ENCODE measurements at regions not wholly inside any gene's neighbourhood (a gene's known extent, or its start where the extent isn't known, plus 50 kb on each side); places are given as distances from the start of the nearest gene placed in this dataset.
"Not testable (repeated sequence)": the region's sequence is repeated elsewhere in the genome, so short reads cannot be mapped to it uniquely, and the experiment has no call there.

- no peak for DNase-seq (ENCODE audit: low read depth, low spot score)
- no peak overlapping the region for H3K27ac ChIP-seq
Observed at GRCh38 chr17:31722251-31723056, 136.6 kb downstream of the COPRS start.

- no peak for DNase-seq (ENCODE audit: low read depth, low spot score)
- no peak overlapping the region for H3K27ac ChIP-seq
Observed at GRCh38 chr17:31721291-31722025, 137.6 kb downstream of the COPRS start.

- DNase-seq (ENCODE audit: low read depth, low spot score); H3K27ac ChIP-seq: not testable (repeated sequence)
Observed at GRCh38 chr17:31717251-31717650, 141.8 kb downstream of the COPRS start.

GRCh38 chr17:31715446-31715845, 143.6 kb downstream of the COPRS start:
- no peak overlapping the region for H3K27ac ChIP-seq
- no peak for DNase-seq (ENCODE audit: low read depth, low spot score)

- no peak for DNase-seq (ENCODE audit: low read depth, low spot score)
- H3K27ac ChIP-seq, result no peak overlapping the region
Observed at GRCh38 chr17:31704483-31704882, 154.6 kb downstream of the COPRS start.

GRCh38 chr17:31702041-31702440, 157.0 kb downstream of the COPRS start:
- DNase-seq (ENCODE audit: low read depth, low spot score), result no peak
- no peak overlapping the region for H3K27ac ChIP-seq

GRCh38 chr17:31700973-31701372, 158.1 kb downstream of the COPRS start:
- DNase-seq (ENCODE audit: low read depth, low spot score), result no peak
- H3K27ac ChIP-seq, result no peak overlapping the region

GRCh38 chr17:31699886-31700285, 159.2 kb downstream of the COPRS start:
- H3K27ac ChIP-seq, result no peak overlapping the region
- DNase-seq (ENCODE audit: low read depth, low spot score), result no peak

GRCh38 chr17:31699281-31699680, 159.8 kb downstream of the COPRS start:
- H3K27ac ChIP-seq, result no peak overlapping the region
- no peak for DNase-seq (ENCODE audit: low read depth, low spot score)

- no peak overlapping the region for H3K27ac ChIP-seq
- no peak for DNase-seq (ENCODE audit: low read depth, low spot score)
Observed at GRCh38 chr17:31698751-31699150, 160.3 kb downstream of the COPRS start.

- no peak for DNase-seq (ENCODE audit: low read depth, low spot score)
Observed at GRCh38 chr17:31697838-31698237, 161.2 kb downstream of the COPRS start.

GRCh38 chr17:31696703-31697325, 162.2 kb downstream of the COPRS start:
- no peak overlapping the region for H3K27ac ChIP-seq
- DNase-seq (ENCODE audit: low read depth, low spot score), result no peak

More at GRCh38 chr17:31697838-31698237, 161.2 kb downstream of the COPRS start:
- H3K27ac ChIP-seq, result no peak overlapping the region

GRCh38 chr17:31696184-31696602, 162.9 kb downstream of the COPRS start:
- no peak for DNase-seq (ENCODE audit: low read depth, low spot score)

GRCh38 chr17:31695456-31696090, 163.5 kb downstream of the COPRS start:
- H3K27ac ChIP-seq, result no peak overlapping the region
- DNase-seq (ENCODE audit: low read depth, low spot score), result no peak

More at GRCh38 chr17:31696184-31696602, 162.9 kb downstream of the COPRS start:
- H3K27ac ChIP-seq, result no peak overlapping the region

GRCh38 chr17:31693433-31694220, 165.4 kb downstream of the COPRS start:
- DNase-seq (ENCODE audit: low read depth, low spot score), result no peak
- H3K27ac ChIP-seq, result no peak overlapping the region

GRCh38 chr17:31692632-31693031, 166.4 kb downstream of the COPRS start:
- DNase-seq (ENCODE audit: low read depth, low spot score), result no peak
- H3K27ac ChIP-seq, result no peak overlapping the region

- no peak overlapping the region for H3K27ac ChIP-seq
- no peak for DNase-seq (ENCODE audit: low read depth, low spot score)
Observed at GRCh38 chr17:31692027-31692426, 167.0 kb downstream of the COPRS start.

- DNase-seq (ENCODE audit: low read depth, low spot score), result no peak
- no peak overlapping the region for H3K27ac ChIP-seq
Observed at GRCh38 chr17:31691251-31691905, 167.7 kb downstream of the COPRS start.

GRCh38 chr17:31690151-31690551, 168.9 kb downstream of the COPRS start:
- no peak overlapping the region for H3K27ac ChIP-seq
- DNase-seq (ENCODE audit: low read depth, low spot score), result no peak
